GM19463 (cell line): ENCODE measurements at regions not wholly inside any gene's neighbourhood (a gene's known extent, or its start where the extent isn't known, plus 50 kb on each side); places are given as distances from the start of the nearest gene placed in this dataset.
"Not testable (repeated sequence)": the region's sequence is repeated elsewhere in the genome, so short reads cannot be mapped to it uniquely, and the experiment has no call there.

Source experiments
- ATAC-seq: cut with Tn5 transposase; IDR thresholded peaks from one replicate; pipeline ENCODE4 v1.9.1; 2021; ENCODE audit warnings: mild to moderate bottlenecking, moderate library complexity; ENCODE audit not compliant: unreplicated experiment

DNA sequence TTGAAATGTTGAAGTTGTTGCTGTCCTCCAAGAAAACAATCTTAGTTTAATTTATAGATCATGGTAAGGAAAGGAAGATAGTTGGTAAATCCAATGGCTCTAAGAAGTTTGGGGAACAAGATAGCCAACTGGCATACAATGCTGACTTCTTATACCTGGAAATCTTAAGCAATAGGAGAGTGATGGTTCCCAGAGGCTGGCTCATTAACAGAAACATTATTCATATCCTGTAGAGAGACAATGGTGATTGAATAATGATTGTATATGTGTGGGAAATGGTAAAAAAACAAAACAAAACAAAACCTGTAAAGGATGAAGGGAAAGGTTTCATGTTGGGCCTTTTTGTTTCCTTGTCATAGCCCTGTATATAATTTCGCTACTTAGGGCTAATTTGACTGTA is 174.9 kb upstream of the CTSO start:
- ATAC-seq: no peak

GRCh38 chr4:156118507-156119220 is 165.0 kb upstream of the CTSO start:
- no peak for ATAC-seq

- no peak for ATAC-seq
These were observed 164.1 kb upstream of the CTSO start for GRCh38 chr4:156117743-156118142.

DNA sequence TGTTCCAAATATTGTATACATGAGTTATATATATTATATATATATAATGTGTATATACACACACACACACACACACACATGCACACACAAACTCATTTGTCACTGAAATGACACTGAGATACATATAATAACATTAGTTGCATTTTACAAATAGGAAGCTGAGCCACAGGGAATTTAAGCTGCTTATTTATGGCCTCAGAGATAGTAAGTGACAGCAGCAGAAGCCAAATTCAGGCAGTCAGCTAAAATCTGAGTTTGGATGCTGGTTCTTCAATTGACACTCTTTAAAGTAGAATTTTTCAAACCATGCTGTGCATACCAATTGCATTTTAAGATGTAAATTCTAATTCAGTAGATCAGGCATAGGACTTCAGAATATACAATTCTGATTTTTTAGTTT is 163.3 kb upstream of the CTSO start:
- ATAC-seq: no peak

DNA sequence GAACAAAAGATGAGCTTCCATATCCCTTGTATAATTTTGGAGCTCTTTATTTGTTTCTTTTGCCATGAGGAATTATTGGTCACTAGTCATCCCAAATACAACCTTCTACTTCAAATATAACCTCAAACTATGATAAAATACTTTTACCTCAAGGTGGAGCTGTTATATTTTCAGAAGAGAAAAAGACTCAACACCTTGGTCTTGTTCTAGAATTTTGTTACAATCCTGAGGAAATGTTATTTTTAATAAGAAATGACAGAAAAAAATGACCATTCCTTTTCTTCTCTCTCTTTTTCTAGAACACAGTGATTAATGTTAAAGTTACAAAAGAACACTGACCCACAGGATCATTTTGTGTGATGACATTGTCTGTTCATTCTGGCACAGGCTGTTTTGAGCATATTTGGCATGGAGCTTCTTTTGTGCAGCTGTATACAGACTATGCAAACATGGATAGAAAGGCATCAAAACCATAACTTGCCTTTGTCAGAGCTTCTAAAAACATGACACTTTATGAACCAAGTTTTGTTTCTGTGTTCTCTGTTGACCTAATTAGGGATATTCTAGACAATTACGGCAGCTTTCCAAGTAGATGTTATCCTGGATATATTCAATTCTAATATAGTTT is 159.6 kb upstream of the CTSO start:
- ATAC-seq: no peak

DNA sequence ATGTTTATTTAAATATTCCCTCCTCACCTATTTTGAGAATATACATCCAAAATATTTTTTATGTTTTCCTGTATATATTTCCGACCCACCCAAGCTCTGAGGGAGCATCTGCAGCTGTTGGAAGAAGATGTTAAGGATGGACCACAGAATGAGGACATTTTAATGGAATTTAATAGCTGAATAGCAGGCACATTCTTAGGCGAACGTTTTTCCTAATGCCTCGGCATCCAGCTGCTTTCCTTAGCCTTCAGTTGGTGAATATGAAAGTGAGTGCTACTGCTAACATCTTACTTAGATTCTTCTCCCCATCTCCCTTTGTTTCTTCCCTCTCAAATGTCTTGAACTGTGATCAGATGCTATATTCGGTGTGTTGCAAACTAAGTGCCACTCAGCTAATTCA is 158.0 kb upstream of the CTSO start:
- no peak for ATAC-seq

- ATAC-seq: no peak
These were observed 156.6 kb upstream of the CTSO start for GRCh38 chr4:156109943-156110900.

- not testable (repeated sequence) for ATAC-seq
These were observed 155.4 kb upstream of the CTSO start for GRCh38 chr4:156109087-156109486.

- no peak for ATAC-seq
These were observed 149.6 kb upstream of the CTSO start for GRCh38 chr4:156103311-156103710.

- ATAC-seq: no peak
These were observed 148.7 kb upstream of the CTSO start for GRCh38 chr4:156102411-156102810.

- no peak for ATAC-seq
These were observed 147.9 kb upstream of the CTSO start for GRCh38 chr4:156101571-156101970.

DNA sequence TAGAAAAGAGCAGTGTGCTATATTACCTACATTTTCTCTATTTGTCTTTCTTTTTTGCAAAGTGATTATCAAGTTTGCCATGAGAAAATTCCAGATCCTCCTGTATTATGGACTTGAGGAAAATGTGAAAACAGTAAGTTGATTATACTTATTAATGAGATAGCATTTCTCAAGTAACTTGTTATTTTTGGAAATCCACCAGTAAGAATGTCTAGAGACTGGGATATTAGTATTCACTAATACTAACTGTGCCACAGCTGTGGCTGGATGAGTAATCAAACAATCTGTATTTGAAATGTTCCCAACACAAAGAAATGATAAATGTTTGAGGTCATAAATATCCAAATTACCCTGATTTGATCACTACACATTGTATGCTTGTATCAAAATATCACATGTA is 147.0 kb upstream of the CTSO start:
- ATAC-seq: no peak

- no peak for ATAC-seq
These were observed 145.1 kb upstream of the CTSO start for GRCh38 chr4:156098805-156099204.

GRCh38 chr4:156085100-156085499 is 131.4 kb upstream of the CTSO start:
- ATAC-seq: no peak

- ATAC-seq: no peak
These were observed 130.7 kb upstream of the CTSO start for GRCh38 chr4:156084373-156084772.

- no peak for ATAC-seq
These were observed 120.3 kb upstream of the CTSO start for GRCh38 chr4:156073976-156074375.

DNA sequence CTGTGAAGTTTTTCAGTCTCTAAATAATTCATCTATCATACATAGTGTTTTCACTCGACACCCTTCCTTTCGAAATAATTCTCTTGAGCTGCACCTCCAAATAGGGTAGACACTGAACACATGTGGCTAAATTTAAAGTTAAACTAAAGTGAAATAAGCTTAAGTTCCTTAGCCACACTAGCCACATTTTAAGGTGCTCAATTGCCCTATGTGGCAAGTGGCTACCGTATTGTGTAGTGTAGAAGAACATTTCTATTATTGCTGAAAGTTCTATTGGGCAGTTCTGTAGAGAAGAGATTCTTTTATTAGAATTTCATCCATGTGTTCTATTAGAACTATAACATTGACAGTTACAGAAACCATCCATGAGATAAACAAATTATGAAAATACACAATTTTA is 107.0 kb upstream of the CTSO start:
- ATAC-seq: no peak

- no peak for ATAC-seq
These were observed 99.5 kb upstream of the CTSO start for GRCh38 chr4:156053174-156053573.

DNA sequence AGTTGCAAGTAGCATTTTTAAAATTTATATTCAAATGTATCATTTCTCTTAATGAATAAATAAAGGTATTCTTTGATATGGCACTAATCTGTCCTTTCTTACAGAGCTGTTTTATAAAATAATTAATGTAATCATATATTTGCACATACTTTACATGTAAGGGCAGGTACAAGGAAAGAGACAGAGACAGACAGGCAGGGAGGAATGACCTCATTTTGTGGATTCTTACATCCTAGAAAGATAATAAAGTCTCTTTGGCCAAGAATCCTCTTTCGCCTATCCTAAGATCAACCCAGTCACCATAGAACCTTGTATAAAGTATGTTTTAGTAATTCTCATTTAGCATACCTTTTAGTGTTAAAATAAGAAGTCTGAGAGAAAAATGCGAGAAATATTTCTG is 98.5 kb upstream of the CTSO start:
- no peak for ATAC-seq

DNA sequence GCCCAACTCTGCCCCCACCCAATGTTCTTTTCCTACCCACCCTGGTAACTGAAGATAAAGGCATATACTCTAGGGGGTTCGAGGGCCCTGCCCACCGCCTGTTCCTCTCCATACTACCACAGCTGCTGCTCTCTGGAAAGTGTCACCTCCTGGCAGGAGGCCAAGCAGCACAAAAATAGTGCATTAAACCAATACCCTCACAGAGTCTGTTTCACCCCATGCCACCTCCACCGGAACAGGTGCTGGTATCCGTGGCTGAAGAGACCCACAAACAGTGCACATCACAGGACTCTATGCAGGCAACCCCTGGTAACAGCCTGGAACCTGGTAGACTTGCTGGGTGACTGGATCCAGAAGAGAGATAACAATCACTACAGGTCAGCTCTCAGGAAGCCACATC is 85.1 kb upstream of the CTSO start:
- ATAC-seq: no peak

DNA sequence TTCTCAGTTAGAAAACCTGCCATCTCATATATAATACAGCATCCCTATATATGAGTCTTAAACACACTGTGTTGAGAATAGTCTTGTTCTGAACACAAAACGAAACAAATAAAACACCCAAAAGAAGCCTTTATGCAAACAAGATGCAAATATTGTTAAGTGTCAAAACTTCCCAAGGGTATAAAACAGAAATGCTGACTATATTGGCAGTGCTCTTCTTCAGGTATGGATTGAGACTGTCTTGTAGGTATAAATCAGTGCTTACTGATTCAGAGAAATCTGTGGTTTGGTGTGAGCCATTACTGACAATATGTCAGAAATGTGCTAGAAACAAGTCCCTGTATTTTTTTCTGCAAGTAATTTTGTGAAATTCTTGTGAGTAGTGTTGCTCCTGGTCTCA is 82.8 kb upstream of the CTSO start:
- peak; percentile 71 for ATAC-seq

DNA sequence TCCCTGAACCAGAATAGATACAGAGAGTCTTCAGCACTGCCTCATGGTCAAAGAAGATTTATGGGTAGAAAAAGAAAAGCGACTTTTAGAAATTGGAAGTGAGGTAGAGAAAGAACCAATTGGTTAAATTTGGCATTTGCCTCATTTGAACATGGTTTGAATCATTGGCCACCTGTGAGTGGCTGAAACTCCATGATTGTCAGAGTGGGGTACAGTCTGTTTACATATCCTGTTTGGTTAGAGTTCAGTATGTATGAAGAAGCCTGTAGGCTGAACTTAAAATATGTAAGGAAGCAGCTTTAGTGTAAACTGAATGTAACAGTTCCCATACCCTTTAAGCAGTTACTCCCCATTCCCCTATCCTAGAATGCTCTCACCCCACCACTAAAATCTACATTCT is 76.0 kb upstream of the CTSO start:
- ATAC-seq: no peak
